Left colon (tissue), 2 donors: ENCODE measurements at regions not wholly inside any gene's neighbourhood (a gene's known extent, or its start where the extent isn't known, plus 50 kb on each side); places are given as distances from the start of the nearest gene placed in this dataset.

Source experiments
- ATAC-seq: fragments of 200-7000 bp; cut with Tn5 transposase; one replicate; pipeline ENCODE4 v1.9.1; 2020; ENCODE audit warnings: mild to moderate bottlenecking, moderate library complexity
- DNase-seq, 2 donors: peaks; one replicate each; pipeline ENCODE4 v3.0.0-alpha.2; 2020
- intact Hi-C, 2 donors: fragments of 100-400 bp; cut with DNase I in 1 of 2; cut with micrococcal nuclease in 1 of 2; formaldehyde crosslinking; loops; one replicate each; pipeline versions ENCODE4 v1.11.2 to v1.14.0; 2022; cut with DNase I, micrococcal nuclease
- donor health status: DM: no; HTN: no; CAD: no.
- donor health status: DM: yes; HTN: yes; CAD: no.

DNA sequence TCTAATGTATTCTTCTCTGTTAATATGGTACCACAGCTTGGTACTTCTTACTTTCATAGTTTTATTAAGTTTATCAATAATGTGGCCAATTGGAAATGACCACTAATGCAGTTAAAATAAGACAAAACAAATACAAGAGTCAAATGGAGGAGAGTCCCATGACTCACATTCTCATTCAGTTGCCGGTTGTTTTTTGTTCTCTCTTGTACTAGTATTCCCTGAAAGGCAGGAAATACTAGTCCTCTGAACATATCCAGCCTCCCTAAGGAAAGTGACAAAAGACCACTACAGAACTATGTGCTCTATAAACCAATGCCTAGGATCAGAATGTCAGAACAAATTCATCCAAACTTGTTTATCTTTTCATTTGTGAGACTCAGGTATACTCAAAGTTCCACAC is 165.2 kb upstream of the SAMSN1 start:
- ATAC-seq (no peak), DNase-seq (no peak)
- intact Hi-C loops = loop anchor here in 1 of 2 donors (10.0 kb wide), 1 partner anchor 64 kb away; no protein-coding TSS in a partner anchor

DNA sequence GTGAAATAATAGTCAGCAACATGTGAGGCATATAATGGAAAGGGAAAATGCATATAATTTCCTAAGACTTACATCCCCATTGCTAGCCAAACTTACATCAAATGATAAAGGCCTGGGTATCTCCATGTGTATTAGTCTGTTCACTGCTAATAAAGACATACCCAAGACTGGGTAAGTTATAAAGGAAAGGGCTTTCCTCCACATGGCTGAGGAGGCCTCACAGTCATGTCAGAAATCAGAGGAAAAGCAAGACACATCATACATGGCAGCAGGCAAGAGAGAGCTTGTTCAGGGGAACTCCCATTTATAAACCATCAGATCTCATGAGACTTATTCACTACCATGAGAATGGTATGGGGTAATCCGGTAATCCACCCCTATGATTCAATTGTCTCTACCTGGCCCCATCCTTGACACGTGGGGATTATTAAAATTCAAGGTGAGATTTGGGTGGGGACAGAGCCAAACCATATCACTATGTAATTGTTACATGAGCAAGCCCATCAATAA is 161.5 kb upstream of the SAMSN1 start:
- ATAC-seq = no peak
- no peak for DNase-seq
- intact Hi-C loops = no loop called here

DNA sequence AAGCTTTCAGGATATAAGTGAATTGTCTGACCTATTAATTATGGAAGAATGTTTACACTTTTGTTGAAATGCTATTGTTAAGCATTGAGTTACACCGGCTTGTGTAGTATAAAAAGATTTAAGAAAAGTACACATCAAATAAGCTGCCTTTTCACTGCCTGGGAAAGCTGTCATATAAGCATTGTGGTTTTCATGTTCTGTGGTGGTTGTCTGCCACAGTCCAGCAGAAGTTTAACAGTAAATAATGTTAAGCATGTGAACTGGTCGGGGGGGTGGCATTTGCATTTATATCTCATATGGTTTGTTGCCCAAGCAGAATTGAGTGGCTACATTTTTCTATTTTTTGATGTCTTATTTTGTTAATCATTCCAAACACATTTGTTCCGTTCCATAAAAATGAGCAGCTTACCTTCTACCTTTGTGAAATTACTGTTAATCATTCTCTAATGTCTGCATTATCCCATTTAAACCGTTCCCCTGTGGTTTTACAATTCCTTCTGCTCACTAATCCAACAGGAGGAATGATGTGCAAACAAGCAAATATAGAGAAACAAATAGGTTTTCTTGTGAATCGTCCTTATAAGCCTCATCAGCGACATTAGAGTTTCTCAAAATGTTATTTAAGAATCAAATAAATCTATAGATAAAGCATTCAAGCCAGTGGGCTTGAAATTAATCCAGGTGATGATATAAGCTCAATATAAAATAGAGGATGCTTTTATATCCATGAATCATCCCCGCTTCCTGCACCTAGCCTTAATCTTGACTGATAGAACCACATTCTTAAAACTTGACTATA is 160.8 kb upstream of the SAMSN1 start:
- intact Hi-C loops = no loop called here
- no peak for DNase-seq
- ATAC-seq = peak; percentile 61

DNA sequence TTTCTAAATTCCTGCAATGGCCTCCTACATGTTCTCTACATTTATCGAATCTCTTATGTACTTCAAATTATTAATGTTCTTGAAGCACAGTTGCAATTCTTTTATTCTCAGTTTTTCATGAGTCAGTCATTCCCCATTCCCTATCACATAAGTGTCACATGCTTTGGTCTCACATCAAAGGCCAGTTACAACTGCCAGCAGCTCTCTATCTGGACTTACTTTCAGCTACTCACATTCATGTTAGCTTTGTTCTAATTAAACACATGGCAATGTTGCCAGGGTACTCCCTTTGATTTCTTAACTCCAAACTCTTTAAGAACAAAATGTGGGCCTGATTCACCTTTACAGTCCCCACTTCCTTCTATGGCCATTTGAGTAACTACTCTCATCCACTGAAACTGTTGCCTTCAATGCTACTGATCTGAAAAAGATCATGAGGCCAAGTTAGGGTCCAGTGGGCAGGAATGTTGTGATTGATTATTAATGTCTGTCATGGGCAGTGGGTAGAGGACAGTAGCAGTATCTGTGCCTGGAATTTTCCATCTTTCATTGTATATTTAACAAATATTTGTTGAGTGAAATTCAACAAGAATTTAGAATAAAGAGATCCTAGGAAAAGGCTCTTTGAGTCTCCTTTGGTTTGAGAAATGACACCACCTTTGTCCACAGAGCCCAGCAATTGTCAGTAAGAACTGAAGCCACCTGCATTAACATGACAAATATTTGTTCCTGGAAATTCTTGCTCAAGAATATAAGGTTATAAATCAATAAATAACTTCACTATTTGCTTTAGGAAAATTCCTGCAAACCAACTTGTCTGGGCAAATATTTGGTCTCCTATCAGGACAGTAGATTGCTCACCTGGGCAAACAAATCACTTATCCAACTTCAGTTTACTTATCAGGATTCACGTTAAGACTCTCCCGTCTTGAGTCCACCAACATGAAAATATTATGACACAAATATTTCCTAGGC is 153.6 kb upstream of the SAMSN1 start:
- intact Hi-C loops = no loop called here
- ATAC-seq = no peak
- no peak for DNase-seq

DNA sequence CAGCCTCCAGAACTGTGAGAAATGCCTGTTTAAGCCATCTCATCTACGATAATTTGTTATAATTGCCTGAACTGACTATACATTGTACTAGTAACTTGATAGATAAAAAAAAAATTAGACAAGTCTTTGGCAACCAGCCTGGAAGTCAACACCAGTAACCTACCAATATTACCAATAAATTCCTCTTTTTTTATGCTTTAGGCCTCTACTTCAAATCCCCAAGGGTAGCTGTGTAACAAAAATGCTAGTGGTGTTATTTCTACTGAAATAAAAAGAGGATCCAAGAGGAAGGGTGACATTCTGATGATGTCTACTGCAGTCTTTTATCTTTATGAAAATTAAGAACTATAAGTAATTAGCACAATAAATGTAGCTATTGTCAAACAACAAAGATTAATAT is 151.7 kb upstream of the SAMSN1 start:
- DNase-seq (no peak), ATAC-seq (no peak)
- intact Hi-C loops = no loop called here

DNA sequence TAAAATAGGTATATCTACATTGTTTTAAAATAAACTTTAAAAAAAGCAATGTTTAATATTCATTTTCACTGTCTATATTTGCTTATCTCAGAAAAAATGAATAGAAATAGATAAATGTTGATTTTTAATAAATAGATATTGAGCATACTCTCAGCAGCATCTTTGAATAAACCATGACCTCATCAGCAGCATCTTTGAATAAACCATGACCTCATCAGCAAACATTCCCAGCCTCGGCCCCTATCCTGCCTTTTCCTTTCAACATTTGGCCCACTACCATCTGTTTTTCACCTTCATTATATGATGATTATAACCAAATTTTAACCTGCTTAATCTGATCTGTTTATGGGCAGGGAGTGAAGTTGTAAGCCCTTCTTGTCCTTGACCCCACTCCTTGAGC is 148.7 kb upstream of the SAMSN1 start:
- ATAC-seq (no peak), DNase-seq (no peak)
- intact Hi-C loops = no loop called here

DNA sequence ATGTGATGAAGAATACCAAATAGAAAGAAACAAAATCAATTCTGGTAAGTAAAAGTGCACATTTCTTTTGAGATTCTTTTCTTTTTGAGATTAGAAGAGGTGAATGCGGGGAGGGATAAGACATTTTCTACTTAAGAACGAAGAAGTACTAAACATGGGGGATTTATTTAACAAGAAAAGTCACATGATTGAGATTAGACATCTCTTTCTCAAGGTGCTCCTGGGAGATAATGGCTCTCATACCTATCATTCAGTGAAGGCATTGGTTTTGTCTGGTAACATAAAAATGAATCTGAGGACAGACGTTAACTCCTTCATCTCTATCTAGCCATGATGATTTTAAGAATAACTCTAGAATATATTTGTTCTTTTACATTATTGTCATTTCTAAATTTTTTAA is 147.9 kb upstream of the SAMSN1 start:
- DNase-seq = no peak
- ATAC-seq = no peak
- intact Hi-C loops = no loop called here

DNA sequence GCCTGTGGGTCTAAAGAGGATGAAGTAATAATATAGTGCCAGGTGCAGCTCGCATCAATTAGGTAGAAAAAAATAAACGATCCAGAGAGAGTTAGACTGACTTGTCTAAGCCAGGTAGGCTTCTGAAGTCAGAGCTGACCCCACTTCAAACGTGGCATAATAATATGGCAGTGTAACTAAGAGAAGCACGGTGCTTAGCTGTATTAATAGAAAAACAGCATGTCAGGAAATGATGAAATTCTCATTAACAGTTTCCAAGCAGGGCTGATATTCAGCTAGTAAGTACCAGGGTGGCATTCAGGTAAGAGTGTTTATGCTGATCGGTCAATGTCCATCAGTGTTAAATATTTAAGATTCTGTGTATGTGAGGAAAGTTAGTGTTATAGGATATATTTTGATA is 145.8 kb upstream of the SAMSN1 start:
- intact Hi-C loops = no loop called here
- DNase-seq (no peak), ATAC-seq (no peak)

DNA sequence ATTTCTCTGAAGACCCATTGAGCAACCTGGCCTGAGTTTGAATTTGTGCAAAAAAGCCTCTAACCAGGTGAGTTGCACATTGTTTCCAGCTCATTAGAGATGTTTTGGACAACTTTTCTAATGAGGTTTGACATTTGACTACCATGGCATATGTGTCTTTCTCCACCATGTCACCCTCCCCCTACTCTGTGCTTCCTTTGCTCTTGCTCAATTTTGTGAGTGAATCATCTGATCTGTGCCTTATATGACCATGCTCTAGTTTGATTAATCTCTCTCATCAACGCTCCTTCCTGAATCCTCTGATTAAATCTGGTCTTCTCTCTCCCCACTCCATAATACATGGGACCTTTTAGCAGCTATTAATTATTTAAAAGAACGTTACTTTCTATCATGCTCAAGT is 144.8 kb upstream of the SAMSN1 start:
- ATAC-seq (no peak), DNase-seq (no peak)
- intact Hi-C loops = no loop called here

DNA sequence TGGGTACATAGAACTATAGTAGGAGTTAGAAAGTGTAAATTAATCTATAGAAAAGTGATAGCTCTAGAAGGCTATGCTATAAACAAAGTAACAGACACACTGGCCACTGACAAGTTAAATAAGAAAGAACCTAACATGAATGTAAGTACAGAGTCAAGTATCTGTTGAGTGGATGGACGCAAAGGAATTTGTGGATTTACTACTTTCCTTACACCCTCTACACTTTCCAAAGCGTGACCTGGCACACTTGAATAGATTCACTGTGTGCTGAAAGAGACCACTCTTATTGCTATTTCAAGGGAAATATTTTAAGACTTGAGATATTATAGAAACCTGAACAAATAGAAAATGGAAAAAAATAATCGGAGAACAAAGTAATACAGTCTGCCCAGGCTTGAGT is 142.8 kb upstream of the SAMSN1 start:
- no peak for DNase-seq
- ATAC-seq = no peak
- intact Hi-C loops = no loop called here

DNA sequence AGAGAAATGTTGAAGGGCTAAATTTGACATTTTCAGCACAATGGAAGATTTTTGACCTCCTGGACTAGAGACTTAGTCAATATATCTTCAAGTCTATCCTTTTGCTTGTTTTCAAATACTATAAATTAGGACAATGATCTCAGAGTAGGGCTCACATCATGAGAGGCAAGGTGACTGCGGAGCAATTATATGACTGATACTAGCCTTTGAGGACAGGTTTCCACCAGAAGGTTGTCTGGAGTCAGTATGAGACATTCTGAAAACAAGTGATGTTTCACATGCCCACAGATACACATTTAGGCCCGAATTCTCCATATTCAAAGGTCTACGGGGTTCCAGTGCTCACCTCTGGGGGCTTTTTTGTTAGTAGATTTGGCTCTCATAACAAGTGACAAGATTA is 142.3 kb upstream of the SAMSN1 start:
- ATAC-seq = no peak

DNA sequence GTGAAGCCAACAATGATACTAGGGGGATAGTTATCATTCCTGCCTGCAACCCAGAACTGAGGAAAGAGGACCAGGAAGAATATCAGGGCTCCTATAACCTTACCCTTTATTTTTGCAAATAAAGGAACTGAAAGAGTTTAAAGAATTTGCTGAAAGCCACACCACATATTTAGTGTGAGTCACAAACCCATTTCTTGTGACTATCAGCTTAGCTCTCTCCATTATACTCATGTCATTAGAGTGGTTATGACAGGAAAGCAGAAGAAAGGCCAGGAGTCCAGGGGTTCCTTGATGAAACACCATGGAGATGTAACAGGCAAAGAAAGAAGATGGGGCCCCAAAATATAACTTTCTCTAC is 141.1 kb upstream of the SAMSN1 start:
- ATAC-seq = peak; percentile 25
- no peak for DNase-seq
- intact Hi-C loops = no loop called here

More for the DNA sequence above, 142.3 kb upstream of the SAMSN1 start:
- intact Hi-C loops = no loop called here
- no peak for DNase-seq

DNA sequence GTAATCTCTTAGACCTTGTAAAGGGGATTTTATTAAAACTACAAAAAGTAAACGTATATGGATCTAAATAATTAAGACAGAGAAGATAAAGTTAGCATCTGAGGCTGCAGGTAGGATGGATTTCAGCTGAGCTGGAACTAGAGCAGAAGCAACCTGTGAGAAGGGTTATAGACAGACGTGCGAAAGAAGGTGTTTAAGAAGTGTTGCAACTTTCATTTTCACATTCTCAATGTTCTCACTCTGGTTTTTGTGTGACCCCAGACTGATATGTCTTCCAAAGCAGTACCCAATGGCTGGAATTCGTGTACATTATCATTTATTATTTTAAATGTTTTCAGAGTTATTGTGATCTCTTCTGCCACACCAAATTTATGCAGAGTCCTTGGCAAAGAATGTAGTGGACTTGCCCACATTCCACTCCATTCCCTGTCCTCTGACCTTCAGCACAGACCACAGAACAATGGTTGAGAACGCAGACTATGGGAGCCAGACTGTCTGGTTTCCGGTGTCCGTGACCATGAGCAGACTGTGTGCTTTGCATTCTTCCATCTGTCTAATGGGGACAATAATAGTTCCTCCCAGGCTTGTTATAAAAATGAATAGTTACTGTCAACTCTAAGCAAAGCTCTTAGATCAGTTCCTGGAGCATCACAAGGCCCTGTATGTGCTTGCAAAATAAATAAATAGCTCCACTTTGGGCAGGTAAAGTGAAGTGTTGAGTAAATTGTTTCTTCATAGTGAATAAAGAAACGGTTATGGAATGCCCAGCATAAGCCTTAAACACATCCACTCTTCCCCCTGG is 140.6 kb upstream of the SAMSN1 start:
- intact Hi-C loops = no loop called here
- DNase-seq (no peak), ATAC-seq (peak; percentile 13)

DNA sequence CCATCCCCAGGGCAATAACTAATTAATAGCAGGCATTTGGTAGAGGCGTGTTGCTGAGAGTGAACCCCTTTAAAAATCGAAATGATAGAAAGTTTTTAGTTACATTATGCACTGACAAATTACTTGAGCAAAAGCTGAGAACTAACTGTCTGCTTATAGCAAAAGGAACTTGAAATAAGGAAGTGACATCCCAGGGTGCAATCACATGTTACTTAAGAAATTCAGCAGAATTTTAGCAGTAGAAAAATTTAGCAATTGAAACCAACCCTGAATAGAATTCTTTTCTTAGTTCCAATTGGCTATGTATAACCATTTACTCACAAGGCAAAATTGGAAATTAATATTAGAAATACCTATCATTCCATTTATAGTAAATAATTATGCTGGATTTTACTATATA is 139.5 kb upstream of the SAMSN1 start:
- intact Hi-C loops = no loop called here
- ATAC-seq = no peak

DNA sequence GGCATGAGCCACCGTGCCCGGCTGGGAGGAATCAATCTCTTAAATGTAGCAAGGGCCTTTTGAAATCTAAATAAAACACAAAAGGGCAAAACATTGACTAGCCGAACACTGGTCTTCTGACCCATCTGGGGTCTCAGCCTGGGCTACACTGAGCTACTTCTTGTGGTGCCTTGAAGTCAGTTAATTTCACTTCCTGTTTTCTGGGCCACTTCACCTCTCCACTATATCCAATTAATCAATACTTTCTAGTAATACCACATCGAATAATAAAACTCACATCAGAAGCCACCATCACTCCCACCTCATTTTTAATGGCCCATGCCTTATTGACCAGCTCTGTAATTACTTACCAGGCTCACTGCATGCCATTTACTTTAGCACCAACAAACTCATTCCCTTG is 138.0 kb upstream of the SAMSN1 start:
- intact Hi-C loops = no loop called here
- ATAC-seq (no peak), DNase-seq (no peak)

More for the DNA sequence above, 139.5 kb upstream of the SAMSN1 start:
- DNase-seq = no peak

DNA sequence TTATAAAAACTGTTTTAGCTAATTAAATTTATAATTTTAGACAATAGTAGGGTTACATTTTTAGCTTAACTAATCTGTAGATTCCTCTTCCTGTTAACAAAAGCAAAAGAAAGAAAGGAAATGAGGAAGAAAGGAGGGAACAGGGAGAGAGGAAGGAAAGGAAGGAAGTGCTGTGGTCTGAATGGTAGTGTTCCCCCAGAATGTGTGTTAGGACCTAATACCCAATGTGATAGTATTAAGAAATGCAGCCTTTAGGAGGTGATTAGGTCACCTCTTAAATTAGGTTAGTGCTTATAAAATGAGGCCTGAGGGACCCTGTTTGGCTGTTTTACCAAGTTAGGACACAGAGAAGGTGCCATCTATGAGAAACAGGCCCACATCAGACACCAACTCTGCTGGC is 136.9 kb upstream of the SAMSN1 start:
- no peak for ATAC-seq
- intact Hi-C loops = no loop called here
- no peak for DNase-seq

DNA sequence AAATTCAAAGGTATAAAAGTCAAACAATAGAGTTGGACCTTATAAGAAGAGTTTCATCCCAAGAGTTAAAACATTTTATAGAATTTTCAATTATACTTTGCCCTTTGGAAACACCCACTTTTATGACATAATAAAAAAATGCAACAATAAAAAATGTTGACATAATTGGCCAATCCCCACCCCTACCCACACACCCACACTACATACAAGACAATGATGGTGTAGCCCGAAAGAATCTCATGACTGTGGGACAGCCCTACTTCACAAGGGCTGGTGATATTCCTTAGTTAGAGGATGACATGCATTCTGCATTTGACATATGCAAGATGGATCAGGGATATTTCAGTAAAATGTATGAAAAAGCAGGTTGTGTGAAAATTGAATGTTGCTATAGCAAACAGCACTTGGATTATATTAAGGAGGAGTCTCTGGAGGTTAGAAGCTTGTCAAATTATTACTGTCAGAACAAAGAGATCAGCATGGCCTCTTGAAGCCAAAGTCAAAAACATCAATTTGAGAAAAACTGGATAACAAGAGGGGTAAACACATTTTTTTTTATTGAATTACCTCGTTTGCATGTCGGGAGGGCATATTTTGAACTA is 133.0 kb upstream of the SAMSN1 start:
- DNase-seq = peak; percentile 27 to 56

DNA sequence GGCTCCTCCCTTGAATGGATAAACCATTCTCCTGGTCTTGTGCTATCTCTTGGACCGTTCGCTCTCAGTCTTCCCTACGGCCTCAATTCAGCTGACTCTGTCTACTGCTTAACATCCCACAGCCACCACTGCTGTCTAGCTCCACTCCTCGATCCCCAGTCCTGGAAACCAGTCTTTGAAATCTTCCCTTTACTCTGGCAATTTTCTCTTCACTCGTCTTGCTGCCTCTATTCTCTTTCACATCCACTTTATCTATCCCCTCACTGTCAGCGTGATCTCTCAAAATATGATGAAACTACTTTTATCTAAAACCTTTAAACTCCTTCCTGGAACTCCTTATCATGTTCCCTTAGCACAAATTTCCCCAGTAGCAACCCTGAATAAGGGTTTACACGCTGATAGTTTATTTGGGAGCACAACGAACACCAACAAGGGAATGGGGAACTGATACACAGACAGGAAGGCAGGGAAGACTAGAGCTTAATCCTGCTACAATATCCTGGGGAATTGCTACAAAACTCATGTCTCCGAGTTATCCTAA is 131.6 kb upstream of the SAMSN1 start:
- intact Hi-C loops = no loop called here
- DNase-seq = no peak
- no peak for ATAC-seq

More for the DNA sequence above, 133.0 kb upstream of the SAMSN1 start:
- intact Hi-C loops = no loop called here
- peak; percentile 94 for ATAC-seq
